22Rv1 (cell line): ENCODE measurements at regions not wholly inside any gene's neighbourhood (a gene's known extent, or its start where the extent isn't known, plus 50 kb on each side); places are given as distances from the start of the nearest gene placed in this dataset.

Experiments
- H3K27ac ChIP-seq: fragments of 450-650 bp; 2 replicates; pipeline ENCODE4 v1.5.1; 2017
- ZFX ChIP-seq: fragments of 450-650 bp; IDR thresholded peaks from 2 replicates; pipeline ENCODE4 v1.6.1; 2017; ENCODE audit warnings: antibody characterized with exemption, borderline replicate concordance
- TF ChIP-seq, protein P1 (sequence below): fragments of 450-650 bp; IDR thresholded peaks from 2 replicates; pipeline ENCODE4 v1.5.1; 2017; ENCODE audit warnings: mild to moderate bottlenecking

GRCh38 chr13:53249236-53249635 is 220.6 kb downstream of the OLFM4 start:
- no peak for TF ChIP-seq ZFX
- TF ChIP-seq, protein P1, sequence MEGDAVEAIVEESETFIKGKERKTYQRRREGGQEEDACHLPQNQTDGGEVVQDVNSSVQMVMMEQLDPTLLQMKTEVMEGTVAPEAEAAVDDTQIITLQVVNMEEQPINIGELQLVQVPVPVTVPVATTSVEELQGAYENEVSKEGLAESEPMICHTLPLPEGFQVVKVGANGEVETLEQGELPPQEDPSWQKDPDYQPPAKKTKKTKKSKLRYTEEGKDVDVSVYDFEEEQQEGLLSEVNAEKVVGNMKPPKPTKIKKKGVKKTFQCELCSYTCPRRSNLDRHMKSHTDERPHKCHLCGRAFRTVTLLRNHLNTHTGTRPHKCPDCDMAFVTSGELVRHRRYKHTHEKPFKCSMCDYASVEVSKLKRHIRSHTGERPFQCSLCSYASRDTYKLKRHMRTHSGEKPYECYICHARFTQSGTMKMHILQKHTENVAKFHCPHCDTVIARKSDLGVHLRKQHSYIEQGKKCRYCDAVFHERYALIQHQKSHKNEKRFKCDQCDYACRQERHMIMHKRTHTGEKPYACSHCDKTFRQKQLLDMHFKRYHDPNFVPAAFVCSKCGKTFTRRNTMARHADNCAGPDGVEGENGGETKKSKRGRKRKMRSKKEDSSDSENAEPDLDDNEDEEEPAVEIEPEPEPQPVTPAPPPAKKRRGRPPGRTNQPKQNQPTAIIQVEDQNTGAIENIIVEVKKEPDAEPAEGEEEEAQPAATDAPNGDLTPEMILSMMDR = no peak
- no peak overlapping the region for H3K27ac ChIP-seq

- no peak for TF ChIP-seq ZFX
- TF ChIP-seq, protein P1 = peak; percentile 90
- no peak overlapping the region for H3K27ac ChIP-seq
Measured at GRCh38 chr13:53250272-53250875, 221.8 kb downstream of the OLFM4 start.

GRCh38 chr13:53250977-53251376 is 222.4 kb downstream of the OLFM4 start:
- no peak overlapping the region for H3K27ac ChIP-seq
- TF ChIP-seq ZFX = no peak
- TF ChIP-seq, protein P1 = no peak

GRCh38 chr13:53254500-53254899 is 225.9 kb downstream of the OLFM4 start:
- TF ChIP-seq, protein P1 = no peak
- no peak for TF ChIP-seq ZFX
- no peak overlapping the region for H3K27ac ChIP-seq

GRCh38 chr13:53255795-53256194 is 227.2 kb downstream of the OLFM4 start:
- H3K27ac ChIP-seq = no peak overlapping the region
- TF ChIP-seq, protein P1 = no peak
- no peak for TF ChIP-seq ZFX

- H3K27ac ChIP-seq = no peak overlapping the region
- no peak for TF ChIP-seq ZFX
- TF ChIP-seq, protein P1 = no peak
Measured at GRCh38 chr13:53260594-53260993, 232.0 kb downstream of the OLFM4 start.

DNA sequence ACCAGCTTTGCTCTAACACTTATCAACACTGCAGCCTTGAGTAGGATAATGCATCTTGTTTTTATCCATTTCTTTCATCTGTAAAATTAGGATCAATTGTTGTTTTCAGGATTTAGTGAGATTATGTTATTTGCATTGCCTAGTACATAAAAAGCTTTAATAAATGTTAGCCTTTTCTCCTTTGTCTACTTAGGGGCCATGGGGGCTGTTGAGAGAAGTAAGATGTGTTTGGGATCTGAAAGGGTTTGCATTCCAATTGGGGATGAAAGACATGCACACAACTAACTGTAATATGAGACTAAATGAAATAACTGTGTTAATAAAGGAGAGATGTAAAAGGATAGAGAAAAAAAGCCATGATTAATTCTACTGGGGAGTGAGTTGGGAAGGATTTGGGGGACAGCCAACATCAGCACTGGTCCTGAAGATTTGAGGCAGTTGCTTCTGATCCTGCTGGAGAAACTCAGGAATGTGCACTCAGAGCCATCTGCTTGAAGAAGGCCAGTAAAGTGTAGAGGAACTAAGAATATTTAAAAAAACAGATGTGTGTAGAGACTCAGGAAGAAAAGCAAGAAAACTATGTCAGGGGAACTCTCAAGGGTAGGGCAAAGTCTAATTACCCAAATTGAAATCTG is 236.3 kb downstream of the OLFM4 start:
- no peak overlapping the region for H3K27ac ChIP-seq
- TF ChIP-seq, protein P1 = no peak
- no peak for TF ChIP-seq ZFX
